GM18498 (cell line): ENCODE measurements at regions not wholly inside any gene's neighbourhood (a gene's known extent, or its start where the extent isn't known, plus 50 kb on each side); places are given as distances from the start of the nearest gene placed in this dataset.
"Not testable (repeated sequence)": the region's sequence is repeated elsewhere in the genome, so short reads cannot be mapped to it uniquely, and the experiment has no call there.

Experiments
- ATAC-seq: cut with Tn5 transposase; IDR thresholded peaks from one replicate; pipeline ENCODE4 v1.9.1; 2021; ENCODE audit warnings: mild to moderate bottlenecking, moderate library complexity; ENCODE audit not compliant: unreplicated experiment

DNA sequence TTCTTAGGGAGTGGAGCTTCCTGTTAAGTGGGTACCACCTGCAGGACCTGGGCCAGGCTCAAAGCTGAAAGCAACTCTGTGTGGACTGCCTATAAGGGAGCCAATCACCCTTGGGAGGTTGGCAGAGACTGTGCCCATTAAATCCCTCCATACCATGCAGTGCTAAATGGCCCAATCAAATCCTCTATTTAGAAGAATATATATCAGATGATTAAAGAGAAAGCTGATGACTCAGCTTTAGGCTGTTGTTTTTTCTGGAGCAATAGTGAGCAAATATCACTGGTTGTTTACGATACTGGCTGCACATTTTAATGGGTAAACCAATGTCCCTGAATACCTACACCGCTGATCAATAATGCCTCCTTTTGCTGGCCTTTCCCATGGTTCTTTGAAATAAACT lies 101.3 kb downstream of the TMX1 start:
- ATAC-seq: no peak

DNA sequence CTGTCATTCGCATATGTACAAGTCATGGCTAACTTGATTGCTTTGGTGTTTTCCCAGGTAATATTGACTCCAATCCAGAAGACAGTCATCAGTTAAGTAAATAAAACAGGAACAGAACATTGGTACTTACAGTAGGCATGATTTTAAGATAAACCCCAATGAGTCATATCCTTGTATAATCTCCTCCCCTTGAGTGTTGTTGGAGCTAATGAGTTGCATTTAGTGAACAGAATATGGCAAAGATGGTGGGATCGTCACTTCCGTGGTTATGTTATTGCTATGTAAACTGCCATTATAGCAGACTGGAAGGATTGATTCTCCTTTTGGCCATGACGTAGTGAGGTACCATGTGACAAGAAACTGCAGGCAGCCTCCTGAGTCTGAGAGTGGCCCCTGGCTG lies 102.2 kb downstream of the TMX1 start:
- ATAC-seq: no peak

- ATAC-seq: no peak
Observed at GRCh38 chr14:51351997-51352396, 112.0 kb downstream of the TMX1 start.

DNA sequence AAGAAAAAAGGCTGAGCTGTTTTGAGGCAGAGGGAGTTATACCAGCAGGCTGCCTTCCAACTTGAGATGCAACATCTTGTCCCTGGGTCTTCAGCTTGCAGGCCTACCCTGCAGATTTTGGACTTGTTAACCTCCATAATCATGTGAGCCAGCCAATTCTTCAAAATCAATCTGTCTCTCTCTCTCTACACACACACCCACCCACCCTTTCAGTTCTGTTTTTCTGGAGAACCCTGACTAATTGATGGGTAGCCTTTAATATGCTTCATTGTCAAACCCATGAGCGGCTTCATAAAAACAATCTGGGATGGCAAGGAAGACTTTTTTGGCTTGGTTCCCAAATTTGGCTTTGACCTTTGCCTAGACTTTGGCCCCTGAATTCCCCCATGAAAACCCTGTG lies 113.9 kb downstream of the TMX1 start:
- ATAC-seq: no peak

- no peak for ATAC-seq
Observed at GRCh38 chr14:51354846-51355245, 114.8 kb downstream of the TMX1 start.

DNA sequence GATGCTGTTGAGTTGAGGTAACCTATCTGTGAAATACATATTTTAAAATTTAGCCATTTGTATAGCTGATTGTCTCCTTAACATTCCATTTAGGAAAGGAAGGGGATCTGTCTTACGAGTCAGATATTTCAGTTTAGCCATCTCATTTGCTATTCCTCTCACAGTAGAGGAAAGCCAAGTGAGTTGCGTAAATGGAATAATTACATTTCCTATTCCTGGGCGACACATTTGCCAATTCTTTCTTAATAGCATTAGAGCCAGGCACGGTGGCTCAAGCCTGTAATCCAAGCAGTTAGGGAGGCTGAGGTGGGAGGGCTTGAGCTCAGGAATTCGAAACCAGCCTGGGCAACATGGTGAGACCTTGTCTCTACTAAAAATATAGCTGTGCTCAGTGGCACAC lies 116.3 kb downstream of the TMX1 start:
- no peak for ATAC-seq

GRCh38 chr14:51357250-51357649 lies 117.2 kb downstream of the TMX1 start:
- no peak for ATAC-seq

DNA sequence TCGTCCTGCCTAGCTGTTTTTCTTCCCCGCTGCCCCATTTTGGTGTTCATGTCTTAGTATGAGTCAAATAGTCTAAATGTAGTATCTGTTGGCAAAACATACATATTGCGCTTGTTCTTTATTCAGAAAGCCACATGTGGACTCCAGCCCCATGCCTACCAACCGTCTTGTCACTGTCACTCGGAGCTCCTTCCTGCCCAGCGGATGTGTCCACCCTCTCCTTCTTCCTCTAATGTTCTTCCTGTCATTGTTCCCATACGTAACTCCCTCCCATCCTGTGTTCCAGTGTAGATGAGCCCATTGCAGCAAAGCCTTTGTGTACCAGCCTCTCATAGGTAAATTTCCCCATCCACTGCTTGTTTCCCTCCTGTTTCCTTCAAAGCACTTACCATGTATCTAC lies 120.5 kb downstream of the TMX1 start:
- no peak for ATAC-seq

- no peak for ATAC-seq
Observed at GRCh38 chr14:51365241-51365965, 125.4 kb downstream of the TMX1 start.

DNA sequence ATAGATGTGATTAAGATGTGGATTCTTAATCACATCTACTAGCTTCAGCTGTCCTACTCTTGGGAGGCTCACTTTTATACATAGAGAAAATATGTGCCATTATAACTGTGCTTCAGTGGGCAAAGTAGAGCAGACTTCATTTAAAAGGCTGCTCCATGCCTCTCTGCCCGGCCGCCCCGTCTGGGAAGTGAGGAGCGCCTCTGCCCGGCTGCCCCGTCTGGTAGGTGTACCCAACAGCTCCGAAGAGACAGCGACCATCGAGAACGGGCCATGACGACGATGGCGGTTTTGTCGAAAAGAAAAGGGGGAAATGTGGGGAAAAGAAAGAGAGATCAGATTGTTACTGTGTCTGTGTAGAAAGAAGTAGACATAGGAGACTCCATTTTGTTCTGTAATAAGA lies 126.4 kb downstream of the TMX1 start:
- not testable (repeated sequence) for ATAC-seq

GRCh38 chr14:51366866-51367599 lies 127.0 kb downstream of the TMX1 start:
- ATAC-seq: not testable (repeated sequence)

DNA sequence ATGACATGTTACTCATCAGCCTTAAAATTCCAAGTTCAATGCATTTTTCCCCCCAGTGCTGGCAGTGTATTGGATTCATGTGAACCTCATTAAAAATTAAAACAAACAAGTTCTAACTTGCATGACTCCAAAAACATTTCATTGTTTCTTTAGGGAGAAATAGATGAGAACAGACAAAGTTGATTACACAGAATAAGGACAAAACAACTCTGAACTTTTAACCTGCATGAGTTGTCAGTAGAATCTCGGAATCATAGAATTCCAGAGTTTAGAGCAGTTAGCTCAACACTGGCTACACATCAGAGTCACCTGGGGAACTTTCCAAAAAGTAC lies 127.5 kb downstream of the TMX1 start:
- no peak for ATAC-seq

- ATAC-seq: no peak
Observed at GRCh38 chr14:51368721-51369163, 128.7 kb downstream of the TMX1 start.

GRCh38 chr14:51369814-51370213 lies 129.8 kb downstream of the TMX1 start:
- ATAC-seq: no peak

- ATAC-seq: no peak
Observed at GRCh38 chr14:51370758-51371386, 130.8 kb downstream of the TMX1 start.

GRCh38 chr14:51377186-51377585 lies 137.1 kb downstream of the TMX1 start:
- ATAC-seq: not testable (repeated sequence)

GRCh38 chr14:51382506-51382905 lies 142.5 kb downstream of the TMX1 start:
- ATAC-seq: no peak

- ATAC-seq: no peak
Observed at GRCh38 chr14:51386411-51386810, 146.4 kb downstream of the TMX1 start.

DNA sequence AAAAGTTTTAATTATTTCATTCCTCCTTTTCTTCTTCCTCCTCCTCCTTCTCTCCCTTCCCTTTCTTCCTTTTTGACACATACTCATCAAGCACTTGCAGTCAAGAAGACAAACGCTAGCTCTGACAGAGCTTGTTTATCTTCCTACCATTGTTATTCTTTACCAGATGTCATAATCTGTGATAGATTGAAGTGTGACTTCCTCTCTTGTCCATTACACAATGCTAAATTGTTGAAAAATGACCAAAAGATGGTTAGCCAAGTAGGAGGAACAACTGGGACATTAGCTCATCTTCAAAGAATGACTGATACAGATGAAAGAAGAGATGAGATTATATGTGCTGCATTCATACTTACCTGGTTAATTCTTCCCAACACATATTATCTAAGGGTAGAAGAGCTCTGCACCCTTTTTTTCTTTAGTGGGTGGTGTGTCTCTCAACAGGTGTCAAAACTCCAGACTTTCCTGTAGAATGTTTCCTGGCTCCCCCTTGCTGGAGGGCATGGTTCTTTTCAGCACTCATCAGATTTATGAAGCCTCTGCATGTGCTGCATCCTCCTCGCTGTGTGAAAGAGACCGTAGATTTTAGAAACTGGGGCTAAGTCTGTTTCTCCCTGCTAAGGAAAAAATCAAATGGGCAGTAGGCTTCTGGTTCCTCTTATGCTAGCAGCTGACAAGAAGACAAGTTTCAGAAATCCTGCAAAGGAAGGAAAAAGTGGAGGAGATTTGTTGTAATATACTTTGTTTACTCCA lies 147.1 kb downstream of the TMX1 start:
- no peak for ATAC-seq

DNA sequence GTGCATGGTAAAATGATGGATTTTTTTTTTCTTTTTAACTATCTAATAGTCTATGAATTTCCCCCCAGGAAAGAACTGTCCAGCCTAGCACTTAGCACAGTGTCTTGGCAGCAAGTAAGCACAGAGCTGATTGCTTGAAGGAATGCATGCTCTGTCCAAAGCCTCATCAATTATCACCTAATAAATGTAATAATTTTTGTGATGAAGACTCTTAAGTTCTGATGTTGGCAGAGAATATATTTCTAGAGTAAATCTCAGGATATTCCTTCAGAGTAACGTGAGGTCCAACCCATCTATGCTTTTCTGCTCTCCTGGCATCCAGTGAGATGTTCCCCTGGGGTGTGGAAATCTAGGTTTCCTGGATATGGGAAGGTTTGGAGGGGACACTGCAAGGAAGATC lies 152.4 kb downstream of the TMX1 start:
- no peak for ATAC-seq

DNA sequence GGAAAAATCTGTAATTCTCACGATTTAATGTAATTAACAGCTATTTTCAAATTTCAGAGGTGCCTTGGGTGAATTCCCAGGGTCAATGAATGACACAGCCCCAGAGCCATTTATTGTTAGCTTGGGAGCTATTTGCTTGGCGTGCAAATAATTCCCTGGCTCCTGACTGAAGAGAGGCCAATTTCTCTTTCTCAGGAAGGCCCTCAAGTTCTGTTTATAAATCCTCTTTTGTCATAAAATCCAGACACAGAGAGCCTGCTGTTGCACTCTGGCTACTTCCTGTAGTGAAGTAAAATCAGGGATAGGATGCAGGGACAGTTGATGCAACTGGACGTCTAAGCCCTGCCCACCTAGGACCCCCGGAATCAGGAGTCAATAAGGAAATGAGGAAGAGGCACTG lies 154.3 kb downstream of the TMX1 start:
- ATAC-seq: no peak
